ENCODE measurements at regions not wholly inside any gene's neighbourhood (a gene's known extent, or its start where the extent isn't known, plus 50 kb on each side); places are given as distances from the start of the nearest gene placed in this dataset.

DNA sequence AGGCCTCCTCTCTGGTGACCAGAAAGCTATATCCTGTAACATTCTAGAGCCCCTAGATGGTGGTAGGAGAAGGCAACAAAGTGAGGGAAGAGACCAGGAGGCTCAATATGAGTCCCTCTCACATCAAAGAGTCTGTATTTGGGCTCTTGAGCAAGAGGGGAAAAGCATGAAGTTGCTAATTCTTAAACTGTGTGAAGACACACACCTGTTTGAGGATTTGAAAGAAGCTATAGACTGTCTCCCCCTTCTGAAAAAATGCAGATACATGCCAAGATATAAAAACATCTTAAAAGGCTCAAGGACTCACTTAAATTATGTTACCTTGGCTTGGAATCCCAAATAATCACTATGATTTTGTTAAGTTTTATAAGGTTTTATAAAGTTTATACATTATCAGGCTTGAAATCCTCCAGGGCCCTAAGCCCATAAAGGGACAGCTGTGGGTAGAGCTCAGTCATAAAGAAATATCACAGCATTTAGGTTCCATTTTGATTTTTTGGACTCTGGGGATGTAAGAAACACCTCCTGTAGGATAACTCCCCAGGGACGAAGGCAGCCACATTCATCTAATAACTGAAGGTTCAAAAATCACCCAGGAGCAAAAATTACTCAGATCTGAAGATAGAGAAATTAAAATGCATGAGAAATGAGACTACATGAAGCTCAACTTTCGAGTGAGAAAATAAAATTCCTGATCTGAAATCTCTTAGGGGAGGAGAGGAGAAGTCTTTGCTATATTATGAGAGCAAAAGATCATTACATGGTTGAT lies 136.1 kb upstream of the LGALSL start:
- no peak for DNase-seq (ENCODE audit: low read depth)

DNA sequence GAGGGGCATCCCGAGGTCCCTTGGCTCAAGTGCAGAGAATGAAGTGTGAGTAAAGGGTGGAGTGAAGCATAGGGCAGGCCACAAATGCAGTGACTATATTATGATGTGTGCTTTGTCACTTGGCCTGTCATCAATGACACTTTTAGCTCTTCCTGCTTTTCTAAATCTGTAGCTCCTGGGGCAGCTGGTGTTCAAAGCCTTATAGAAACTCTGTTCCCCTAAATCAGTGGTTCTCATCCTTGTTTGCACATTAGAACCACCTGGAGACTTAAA lies 135.6 kb upstream of the LGALSL start:
- DNase-seq (ENCODE audit: low read depth), result no peak

DNA sequence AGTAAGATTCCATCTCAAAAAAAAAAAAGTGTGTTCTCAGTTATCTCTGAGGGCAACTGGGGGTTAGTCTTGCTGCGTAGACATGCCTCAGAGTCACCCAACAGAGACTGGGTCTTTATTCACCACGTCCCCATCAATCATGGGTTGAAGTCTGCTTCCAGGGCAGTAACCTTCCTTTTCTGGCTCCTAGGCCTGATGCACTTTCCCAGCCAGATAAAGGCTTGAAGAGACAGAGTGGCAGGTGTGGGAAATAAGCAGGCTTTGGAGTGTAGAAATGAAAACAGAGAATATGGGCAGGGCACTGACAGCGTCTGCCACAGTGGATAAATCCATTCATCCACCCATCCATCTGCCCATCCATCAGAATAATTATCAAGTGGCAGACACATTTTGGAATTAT lies 134.1 kb upstream of the LGALSL start:
- no peak for DNase-seq (ENCODE audit: low read depth)

DNA sequence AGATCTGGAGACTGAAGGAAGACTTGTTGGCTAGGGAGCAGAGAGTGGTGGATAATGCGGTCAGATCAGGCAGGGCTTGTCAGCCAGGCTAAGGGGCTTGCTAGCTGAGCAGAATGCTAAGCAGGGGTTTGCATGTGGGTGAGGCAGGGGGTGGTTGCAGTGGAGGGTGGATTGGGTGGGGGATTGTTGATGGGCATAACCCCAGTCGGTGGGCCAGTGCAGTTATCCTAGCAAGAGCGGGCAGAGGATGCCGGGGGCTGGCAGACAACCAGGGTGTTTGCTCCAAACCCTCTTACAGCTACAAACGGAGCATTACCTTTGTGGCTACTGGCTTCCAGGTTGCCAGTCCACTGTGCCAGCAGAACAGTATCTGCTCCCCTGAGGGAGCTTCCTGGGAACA lies 131.5 kb upstream of the LGALSL start:
- DNase-seq (ENCODE audit: low read depth), result no peak

DNA sequence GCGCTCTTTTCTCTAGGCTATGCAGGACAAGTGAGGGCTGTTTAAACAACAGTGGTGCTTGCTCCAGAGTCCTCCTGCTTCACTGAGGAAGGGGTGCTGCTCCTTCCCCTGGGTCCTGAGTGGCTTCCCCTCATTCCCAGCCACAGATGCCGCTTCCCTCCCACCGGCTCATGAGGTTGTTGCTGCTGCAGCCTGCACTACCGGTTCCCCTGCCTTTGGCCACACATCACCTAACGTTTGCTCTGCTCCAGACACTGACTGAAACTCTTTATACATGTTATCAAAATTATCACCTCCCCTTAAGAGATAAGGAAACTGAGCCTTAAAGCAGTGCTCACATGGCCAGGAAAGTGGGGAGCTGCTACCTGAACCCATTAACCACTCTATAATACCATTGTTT lies 130.8 kb upstream of the LGALSL start:
- no peak for DNase-seq (ENCODE audit: low read depth)

DNA sequence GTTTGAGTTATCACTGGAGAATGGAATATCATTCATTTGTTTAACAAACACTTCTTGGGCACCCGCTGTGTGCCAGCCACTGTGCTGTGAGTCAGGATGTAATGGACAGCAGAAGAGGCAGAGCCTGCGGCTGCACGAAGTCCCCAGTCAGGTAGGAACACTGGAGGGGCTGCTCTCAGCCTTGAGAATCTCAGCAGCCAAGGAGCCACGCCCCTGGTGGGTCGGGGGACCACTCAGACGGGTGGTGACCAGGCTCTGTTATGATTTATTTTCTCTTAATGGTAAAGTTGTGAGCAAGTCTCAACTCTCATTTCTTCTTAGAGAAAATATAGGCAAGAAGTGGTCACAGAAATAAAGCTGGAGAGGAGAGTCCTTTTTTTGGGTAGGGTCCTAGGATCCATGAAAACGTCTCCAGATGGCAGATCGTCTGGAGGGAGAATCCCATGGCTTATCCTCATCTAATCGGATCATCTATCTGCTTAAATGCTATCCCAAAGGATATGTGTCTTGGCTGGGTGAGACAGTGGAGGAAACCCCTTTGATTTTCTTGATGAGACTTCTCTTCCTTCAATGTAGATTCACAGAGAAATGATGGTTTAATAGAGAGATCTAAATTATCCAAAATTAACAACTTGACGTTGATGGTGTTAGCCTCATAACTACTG lies 129.1 kb upstream of the LGALSL start:
- DNase-seq (ENCODE audit: low read depth), result no peak

DNA sequence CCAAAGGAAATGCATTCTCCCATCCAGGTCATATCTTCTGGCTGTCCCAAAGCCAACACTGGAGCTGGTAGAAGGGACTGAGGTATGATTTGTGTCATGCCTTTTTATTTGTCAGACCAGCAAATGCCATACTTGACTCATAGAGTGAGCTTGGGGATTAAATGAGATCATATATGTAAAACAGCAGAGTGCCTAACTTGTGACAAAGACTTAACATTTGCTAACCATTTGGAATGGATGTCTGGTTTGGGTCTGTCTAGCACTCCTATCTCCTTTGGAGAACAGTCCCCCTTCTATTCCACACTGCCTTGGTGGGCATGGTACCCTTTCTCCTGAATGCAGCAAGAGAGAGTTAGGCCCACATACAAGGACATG lies 128.5 kb upstream of the LGALSL start:
- DNase-seq (ENCODE audit: low read depth), result no peak

DNA sequence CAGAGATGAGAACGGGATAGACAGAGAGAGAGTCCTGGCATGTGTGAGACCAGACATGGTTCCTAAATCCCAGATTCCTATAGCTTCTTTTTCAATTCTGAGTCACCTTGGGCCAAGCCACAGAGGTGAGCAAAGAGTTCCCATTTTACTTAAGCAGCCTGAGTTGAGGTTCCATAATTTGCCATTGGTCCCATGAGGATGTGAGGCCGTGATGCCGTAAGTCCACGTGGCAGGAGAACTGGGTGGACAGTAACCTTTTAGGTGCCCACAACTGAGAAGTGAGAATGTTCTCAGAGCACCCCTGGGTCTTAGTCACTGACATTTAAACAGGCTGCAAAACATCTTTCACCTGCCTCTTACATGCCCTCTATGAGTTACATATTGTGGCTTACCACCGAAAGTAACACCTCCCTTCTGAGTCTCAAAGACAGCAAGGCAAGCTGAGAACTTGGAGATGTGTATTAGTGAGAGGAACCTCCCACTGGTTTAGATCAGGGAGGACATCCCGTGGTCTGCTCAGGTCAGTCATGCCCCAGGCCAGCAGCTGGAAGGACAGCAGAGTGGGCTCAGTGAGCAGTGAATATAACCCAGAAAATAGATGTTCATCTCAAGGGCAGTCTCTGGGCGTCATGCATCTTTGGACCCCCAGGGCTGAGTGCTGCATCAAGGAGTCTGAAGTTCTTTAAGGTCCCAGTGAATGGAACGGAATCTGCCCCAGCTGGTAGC lies 127.9 kb upstream of the LGALSL start:
- DNase-seq (ENCODE audit: low read depth), result peak; percentile 29

DNA sequence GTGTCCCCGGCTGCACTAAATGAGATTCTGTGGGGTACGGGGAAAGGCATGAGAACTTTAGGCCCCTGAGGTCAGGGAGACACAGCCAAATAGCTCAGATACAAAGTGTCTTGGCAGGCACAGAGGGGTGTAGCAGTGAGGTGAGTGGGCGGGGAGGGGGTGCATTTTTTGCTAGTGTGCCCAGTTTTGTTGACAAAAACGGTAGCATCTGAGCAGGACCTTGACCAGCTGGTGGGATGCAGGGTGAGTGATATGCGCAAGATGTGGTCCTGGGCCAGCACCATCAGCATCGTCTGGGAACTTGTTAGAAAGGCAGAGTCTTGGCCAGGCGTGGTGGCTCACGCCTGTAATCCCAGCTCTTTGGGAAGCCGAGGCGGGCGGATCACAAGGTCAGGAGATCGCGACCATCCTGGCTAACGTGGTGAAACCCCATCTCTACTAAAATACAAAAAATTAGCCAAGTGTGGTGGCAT lies 127.3 kb upstream of the LGALSL start:
- DNase-seq (ENCODE audit: low read depth), result no peak

DNA sequence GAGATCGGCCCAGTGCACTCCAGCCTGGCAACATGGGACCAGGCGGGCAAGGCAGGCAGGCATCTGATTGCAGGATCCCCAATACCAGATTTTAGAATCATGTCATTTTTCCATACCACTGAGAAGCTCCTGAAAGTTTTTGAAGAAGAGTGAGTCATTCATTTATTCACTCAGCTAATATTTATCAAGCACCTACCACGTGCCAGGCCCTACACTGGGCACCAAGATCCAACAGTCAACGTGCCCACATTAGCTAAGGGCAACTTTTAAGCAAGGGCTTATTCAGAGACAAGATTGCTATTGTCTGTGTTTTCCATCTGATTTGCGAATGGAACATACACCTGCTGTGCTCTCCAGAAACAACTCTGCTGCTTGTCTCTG lies 126.8 kb upstream of the LGALSL start:
- no peak for DNase-seq (ENCODE audit: low read depth)

DNA sequence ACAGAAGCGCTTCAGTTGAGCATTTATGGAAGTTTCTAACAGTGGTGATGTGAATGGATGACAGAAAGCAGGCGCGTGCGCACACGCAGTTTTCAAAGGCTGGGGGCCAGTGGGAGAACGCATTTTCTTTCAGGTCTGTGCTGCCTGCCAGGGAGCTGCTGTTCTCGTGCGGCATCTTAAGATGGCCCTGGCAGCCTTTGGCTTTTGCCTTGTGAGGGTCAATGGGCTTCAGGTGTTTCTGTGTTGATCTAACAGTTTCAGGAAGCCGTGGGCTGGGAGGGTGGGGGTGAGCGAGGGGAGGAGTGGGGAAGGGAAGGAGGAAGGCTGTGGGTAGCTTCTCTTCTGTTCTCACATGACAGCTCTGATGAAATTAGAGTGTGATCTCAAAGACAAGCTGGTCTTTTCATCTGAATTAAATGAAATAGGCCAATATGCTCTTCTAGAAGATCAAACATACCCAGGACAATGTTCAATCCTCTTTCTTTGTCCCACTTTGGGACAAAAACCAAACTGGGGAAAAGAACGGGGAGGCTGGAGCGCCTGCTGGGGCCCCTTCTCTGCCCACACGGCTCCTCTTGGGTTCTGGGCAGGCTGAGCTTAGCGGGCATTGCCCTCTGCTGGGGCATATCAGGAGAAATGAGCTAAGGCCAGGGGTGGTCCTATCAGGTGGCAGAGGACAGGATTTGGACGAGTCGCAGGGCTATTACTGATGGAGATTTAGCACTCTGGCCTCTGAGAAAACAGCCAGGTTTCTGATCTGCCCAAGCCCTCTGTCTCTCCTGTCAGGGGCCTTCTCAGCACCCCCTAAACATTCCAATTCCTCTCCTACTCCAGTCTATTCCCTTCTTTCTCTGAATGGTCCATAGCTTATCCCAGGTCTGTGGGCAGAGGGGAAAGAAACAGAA lies 126.2 kb upstream of the LGALSL start:
- DNase-seq (ENCODE audit: low read depth), result peak; percentile 27

DNA sequence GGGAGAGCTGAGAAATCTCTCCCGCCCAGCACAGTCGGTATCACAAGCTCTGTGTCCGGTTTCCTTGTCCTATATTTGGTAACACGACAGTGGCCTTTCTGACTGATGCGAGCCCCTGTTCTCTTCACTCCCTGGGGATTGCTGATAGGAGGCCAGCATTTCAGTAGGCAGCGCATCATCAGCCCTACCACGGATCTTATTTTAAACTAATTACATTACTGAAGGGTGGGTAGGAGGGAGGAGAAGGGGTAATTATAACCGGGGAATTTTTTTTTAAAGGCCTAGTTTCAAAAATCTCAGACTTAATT lies 125.6 kb upstream of the LGALSL start:
- DNase-seq (ENCODE audit: low read depth), result no peak

DNA sequence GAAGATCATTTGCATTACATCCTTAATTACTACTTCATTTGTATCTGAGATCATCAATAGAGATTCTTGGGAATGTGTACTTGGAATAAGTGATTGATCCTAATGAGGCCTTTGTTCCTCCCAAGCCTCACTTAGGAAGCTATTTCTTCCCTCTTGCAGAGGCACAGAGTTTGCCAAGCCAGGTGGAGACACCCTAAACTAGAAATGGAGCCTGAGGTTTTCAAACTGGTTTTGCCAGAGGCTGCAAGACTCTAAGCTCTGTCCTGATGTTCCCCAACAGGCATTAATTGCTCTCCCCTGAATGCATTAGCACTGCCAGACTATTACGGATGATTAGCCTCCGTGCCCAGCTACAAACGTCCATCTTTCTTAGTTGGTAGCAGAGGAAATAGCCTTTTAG lies 125.2 kb upstream of the LGALSL start:
- DNase-seq (ENCODE audit: low read depth), result no peak

DNA sequence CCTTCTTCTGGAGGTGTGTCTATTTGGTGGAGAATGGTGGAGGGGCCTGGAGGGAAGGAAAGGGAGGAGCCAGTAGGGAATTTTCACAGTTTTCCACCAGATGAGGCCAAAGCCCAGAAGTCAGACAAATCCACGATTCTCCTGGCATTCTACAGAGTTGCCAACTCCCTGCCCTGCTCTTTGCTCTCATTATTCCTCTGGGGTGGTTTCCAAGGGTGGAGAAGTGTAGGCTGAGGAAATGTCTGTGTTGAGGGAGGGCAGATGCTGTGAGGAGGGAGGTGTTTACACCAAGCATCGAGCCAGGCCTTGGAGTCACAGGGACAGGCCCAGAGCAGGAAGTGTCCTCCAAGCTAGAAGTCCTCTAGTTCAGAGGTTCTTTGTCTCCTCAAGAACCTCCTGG lies 124.1 kb upstream of the LGALSL start:
- no peak for DNase-seq (ENCODE audit: low read depth)

DNA sequence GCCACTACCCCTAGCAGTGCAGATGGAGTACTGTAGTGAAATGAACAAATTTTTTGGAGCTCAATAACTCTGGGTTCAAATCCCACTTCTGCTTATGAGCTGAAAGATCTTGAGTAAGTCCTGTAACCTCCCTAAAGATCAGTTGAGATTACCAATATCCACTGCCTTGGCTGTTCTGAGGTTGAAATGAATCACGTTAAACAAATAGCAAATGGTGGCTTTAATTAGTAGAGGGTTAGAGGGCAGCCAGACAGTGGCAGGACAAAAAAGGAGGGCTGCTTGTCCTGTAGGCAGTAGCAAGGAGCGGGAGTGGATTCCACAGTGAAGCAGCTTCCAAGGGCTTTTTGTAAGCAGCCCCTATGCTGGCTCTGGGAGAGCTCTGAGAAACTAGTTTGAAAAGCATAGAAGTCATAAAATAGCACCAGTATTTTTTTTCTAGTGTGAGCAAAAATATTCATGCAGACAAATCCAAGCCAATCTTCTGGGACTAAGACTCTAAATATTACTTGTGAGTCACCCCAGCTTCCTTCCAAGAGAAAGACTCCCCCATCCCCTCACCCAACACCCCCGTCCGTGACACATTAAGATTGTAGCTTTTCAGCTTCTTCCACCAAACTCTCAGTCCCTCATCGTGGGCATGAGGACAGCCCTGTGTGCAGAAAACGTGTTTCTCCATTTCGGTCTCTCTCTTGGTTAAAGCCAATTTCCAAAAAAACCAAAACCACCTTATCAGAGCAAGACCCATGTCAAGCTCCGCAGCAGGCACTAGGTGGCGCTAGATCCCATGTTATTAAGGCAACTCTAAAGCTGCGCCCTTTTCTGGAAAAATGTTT lies 123.5 kb upstream of the LGALSL start:
- peak; percentile 36 for DNase-seq (ENCODE audit: low read depth)

DNA sequence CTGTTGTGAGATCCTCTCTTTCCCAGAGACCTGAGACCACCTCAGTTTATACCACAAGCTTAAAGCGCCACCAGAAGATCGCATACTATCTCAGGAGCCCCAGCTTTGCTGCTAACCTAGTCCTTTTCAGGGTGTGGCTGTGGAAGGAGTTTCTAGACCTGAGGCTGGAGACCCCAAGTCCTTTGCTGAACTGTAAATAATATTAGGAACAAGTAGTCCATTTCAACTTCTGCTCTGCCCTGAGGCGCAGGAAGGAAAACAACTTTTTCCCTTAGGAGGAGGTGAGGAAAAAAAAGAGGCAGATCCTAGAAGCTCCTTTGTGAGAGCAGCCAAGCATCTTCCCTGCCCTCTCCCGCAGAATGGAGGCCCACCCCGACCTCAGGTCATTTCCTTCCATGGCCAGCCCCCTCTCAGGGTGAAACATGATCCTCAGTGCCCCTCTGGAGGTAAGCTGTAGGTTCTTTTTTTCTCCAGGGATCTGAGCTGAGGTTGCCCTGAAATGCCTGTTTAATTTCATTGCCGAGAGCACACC lies 122.8 kb upstream of the LGALSL start:
- DNase-seq (ENCODE audit: low read depth), result no peak

DNA sequence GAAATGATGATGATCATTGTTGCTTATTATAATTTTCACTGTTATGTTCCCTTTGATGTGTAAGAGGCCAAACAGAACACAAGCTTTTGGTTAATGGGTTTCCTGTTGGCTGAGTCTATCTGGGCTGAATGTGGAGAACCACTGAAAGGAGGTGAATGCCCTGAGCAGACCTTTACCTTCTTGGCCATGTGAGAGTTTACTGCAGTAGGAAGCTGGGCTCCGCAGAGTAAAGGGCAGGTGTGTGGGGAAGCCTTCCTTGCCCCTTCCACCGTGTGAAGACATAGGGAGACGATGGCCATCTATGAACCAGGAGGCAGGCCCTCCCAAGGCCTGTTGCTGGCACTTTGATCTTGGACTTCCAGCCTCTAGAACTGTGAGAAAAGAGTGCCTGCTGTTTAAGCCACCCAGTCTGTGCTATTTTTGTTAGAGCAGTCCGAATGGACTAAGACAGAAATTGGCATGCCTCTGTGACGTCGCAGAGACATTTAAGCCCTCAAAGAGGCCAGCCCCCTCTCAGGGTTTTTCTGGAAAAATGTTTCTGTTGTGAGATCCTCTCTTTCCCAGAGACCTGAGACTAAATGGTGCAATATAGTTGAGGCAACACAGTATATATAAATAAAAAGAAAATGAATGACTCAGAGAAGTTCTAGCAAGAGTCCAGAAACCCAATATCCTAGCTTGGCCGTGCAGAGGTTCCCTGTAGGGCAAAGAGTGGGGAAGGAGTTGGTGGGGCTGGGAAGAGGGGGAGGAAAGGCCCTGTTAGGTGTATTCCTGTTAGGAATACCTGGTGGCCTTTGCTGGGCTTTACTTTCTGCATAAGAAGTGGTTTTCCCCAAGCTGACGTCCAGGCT lies 121.9 kb upstream of the LGALSL start:
- no peak for DNase-seq (ENCODE audit: low read depth)

DNA sequence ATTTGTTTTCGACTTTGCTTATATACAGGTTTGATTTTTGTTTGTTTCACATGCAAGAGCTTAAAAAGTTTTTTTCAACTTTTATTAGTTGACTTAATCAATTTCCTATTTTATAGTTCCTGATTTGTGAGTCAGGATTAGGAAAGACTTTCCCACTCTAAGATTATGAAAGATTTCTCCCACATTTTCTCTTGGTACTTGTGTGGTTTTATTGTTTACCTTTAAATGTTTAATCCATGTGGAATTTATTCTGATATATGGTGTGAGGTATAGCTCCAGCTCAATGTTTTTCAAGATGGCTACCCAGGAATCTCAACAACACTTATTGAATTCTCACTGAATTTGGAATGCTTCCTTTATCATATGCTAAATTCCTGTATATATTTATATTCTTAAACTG lies 117.8 kb upstream of the LGALSL start:
- DNase-seq (ENCODE audit: low read depth), result no peak

DNA sequence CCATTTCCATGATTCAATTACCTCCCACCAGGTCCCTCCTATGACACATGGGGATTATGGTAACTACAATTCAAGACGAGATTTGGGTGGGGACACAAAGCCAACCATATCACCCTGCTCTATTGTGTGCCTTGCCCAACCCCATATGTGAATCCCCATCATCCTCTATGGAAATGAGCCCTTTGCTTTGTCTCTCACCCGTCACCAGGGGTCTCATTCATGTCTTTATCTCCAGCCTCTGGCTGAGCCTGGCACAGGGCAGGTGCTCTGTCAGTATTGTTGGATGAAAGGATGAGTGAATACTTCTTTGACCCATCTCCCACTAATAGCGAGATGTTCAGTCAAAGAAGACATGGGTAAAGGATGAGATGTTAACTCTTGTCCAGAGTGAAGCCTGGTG lies 116.6 kb upstream of the LGALSL start:
- DNase-seq (ENCODE audit: low read depth), result no peak

DNA sequence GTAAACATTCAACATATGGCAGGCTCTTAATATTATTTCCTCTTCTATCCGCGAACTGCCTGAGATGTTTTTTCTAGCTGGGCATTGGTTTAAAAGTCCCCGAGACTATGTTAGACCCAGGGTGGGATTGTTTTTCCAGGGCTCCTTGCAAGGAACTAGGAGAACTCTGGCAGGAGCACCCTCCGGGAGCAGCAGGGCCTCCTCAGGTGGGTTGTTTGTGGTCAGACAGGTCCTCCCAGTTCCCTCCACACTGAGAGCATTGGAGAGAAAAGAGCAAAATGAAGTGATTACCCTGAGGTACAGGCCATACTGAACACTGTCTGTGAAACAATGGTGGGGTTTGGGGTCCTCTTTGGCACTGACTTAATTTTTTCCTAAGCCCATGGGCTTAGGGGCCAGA lies 115.9 kb upstream of the LGALSL start:
- no peak for DNase-seq (ENCODE audit: low read depth)
